Adrenal gland (tissue), 5 donors: ENCODE measurements at regions not wholly inside any gene's neighbourhood (a gene's known extent, or its start where the extent isn't known, plus 50 kb on each side); places are given as distances from the start of the nearest gene placed in this dataset.

Experiments used
- POLR2A ChIP-seq, 2 donors: fragments of 450-650 bp; IDR thresholded peaks; one replicate each; pipeline ENCODE4 v1.6.1; 2017; ENCODE audit warnings: antibody characterized with exemption in 2 of 2, mild to moderate bottlenecking in 2 of 2, moderate library complexity in 1 of 2
- TF ChIP-seq, protein P1 (sequence below), 6 experiments: fragments of 450-650 bp in 4 of 6; fragments of 200-600 bp in 2 of 6; sonication (generic) in 1 of 6; IDR thresholded peaks; 1 replicate in 5 of 6; 2 replicates in 1 of 6; pipeline versions ENCODE4 v1.5.1 to v1.8.0; 2016 to 2021; ENCODE audit warnings: antibody characterized with exemption in 6 of 6, mild to moderate bottlenecking in 2 of 6, moderate library complexity in 1 of 6
- donor health status: DM: no; HTN: no; CAD: no.

DNA sequence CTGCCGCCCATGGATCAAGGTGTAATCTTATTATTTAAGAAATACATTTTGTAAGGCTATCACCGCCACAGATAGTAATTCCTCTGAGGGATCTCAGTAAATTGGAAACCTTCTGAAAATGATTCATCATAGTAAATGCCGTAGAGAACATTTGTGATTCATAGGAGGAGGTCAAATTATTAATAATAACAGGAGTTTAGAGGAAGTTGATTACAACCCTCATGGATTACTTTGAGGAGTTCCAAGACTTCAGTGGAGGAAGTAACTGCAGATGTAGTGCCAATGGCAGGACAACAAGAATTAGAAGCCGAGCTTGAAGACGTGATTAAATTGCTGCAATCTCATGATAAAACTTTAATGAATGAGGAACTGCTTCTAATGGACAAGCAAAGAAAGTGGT is 280.1 kb downstream of the PTPRC start:
- TF ChIP-seq, protein P1, sequence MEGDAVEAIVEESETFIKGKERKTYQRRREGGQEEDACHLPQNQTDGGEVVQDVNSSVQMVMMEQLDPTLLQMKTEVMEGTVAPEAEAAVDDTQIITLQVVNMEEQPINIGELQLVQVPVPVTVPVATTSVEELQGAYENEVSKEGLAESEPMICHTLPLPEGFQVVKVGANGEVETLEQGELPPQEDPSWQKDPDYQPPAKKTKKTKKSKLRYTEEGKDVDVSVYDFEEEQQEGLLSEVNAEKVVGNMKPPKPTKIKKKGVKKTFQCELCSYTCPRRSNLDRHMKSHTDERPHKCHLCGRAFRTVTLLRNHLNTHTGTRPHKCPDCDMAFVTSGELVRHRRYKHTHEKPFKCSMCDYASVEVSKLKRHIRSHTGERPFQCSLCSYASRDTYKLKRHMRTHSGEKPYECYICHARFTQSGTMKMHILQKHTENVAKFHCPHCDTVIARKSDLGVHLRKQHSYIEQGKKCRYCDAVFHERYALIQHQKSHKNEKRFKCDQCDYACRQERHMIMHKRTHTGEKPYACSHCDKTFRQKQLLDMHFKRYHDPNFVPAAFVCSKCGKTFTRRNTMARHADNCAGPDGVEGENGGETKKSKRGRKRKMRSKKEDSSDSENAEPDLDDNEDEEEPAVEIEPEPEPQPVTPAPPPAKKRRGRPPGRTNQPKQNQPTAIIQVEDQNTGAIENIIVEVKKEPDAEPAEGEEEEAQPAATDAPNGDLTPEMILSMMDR (IDR thresholded peaks at IDR 0.05): no peak
- TF ChIP-seq POLR2A (IDR thresholded peaks at IDR 0.05): no peak
